HUDEP-2 (cell line): ENCODE measurements at regions not wholly inside any gene's neighbourhood (a gene's known extent, or its start where the extent isn't known, plus 50 kb on each side); places are given as distances from the start of the nearest gene placed in this dataset.
"Not testable (repeated sequence)": the region's sequence is repeated elsewhere in the genome, so short reads cannot be mapped to it uniquely, and the experiment has no call there.

Source experiments
- DNase-seq, 76 experiments: peaks; one replicate each; lab custom pipeline; 2025; ENCODE audit not compliant: unreplicated experiment in 76 of 76; lab: John Stamatoyannopoulos, UW

DNA sequence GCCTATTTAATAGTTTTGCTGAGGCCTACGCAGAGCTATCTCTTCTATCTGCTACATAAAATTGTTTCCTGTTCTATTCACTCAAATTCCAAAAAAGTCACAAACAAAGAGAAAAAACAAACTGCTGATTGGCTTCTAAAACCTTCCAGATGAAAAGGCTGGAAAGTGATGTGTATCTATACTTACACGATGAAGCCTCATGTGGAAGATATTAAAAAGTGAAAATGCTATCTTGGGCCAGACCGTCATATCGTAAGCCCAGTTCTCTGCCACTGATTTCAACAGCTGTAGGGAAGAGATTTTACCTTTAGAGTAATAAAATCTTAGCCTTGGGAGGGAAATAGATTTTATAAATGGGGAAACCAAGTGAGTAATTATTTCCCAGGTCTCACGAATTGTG, 394.8 kb downstream of the KIF20B start:
- no peak for DNase-seq

DNA sequence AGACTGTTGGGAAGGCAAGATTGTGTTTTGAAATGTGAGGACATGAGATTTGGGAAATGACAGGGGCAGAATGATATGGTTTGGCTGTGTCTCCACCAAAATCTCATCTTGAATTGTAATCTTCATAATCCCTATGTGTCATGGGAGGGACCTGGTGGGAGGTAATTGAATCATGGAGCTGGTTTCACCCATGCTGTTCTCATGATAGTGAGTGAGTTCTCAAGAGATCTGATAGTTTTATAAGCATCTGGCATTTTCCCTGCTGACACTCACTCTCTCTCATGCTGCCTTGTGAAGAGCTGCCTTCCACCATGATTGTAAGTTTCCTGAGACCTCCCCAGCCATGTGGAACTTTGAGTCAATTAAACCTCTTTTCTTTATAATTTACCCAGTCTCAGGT, 406.2 kb downstream of the KIF20B start:
- not testable (repeated sequence) for DNase-seq

DNA sequence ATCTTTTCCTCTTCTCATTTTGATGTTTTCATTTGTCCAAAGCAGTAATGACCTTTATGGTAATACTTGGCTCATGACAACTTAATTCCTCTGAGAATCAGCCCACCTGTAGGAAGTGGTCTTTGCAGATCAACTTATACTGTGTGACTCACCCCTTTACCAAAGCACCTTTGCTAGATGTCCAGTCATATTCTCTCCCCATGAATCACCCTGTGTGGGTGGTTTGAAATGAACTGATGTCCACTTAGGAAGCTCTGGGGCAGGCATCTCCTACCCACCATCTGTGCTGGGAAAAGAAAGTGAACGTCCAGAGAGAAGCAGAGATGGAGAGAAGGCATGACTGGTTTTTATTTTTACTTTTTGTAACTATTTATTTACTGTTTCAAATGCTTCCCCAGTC, 410.3 kb downstream of the KIF20B start:
- no peak for DNase-seq

DNA sequence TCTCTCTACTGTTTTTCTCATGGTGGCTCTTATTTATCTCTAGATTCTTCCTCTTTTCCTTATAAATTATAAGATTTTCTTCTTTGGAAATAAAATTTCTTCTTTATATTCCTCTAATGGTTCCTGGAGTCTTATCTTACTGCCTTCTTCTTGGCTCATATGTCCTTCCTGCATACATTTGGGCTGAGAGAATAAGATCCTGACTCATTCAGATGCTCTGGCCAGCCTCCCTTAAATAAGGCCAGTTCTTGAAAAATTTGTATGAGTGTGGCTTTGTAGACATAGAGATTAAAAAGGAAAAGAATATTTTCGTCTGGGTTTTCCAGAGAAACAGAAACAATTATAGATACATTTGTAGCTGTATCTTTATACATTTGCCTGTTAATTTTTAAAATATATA, 411.3 kb downstream of the KIF20B start:
- DNase-seq, result no peak

DNA sequence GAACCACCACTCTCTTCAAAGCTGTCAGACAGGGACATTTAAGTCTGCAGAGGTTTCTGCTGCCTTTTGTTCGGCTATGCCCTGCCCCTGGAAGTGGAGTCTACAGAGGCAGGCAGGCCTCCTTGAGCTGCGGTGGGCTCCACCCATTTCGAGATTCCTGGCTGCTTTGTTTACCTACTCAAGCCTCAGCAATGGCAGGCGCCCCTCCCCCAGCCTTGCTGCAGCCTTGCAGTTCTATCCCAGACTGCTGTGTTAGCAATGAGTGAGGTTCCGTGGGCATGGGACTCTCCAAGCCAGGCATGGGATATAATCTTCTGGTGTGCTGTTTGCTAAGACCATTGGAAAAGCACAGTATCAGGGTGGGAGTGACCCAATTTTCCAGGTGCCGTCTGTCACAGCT, 417.2 kb downstream of the KIF20B start:
- not testable (repeated sequence) for DNase-seq

DNA sequence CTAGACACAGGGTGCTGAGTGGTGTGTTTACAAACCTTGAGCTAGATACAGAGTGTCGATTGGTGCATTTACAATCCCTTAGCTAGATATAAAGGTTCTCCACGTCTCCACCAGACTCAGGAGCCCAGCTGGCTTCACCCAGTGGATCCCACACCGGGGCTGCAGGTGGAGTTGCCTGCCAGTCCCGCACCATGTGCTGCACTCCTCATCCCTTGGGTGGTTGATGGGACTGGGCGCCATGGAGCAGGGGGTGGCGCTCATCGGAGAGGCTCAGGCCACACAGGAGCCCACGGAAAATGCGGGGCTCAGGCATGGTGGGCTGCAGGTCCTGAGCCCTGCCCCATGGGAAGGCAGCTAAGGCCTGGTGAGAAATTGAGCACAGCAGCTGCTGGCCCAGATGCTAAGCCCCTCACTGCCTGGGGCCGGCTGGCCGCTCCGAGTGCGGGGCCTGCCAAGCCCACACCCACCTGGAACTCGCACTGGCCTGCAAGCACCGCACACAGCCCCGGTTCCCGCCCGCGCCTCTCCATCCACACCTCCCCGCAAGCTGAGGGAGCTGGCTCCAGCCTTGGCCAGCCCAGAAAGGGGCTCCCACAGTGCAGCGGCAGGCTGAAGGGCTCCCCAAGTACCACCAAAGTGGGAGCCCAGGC, 418.4 kb downstream of the KIF20B start:
- DNase-seq, result not testable (repeated sequence)

DNA sequence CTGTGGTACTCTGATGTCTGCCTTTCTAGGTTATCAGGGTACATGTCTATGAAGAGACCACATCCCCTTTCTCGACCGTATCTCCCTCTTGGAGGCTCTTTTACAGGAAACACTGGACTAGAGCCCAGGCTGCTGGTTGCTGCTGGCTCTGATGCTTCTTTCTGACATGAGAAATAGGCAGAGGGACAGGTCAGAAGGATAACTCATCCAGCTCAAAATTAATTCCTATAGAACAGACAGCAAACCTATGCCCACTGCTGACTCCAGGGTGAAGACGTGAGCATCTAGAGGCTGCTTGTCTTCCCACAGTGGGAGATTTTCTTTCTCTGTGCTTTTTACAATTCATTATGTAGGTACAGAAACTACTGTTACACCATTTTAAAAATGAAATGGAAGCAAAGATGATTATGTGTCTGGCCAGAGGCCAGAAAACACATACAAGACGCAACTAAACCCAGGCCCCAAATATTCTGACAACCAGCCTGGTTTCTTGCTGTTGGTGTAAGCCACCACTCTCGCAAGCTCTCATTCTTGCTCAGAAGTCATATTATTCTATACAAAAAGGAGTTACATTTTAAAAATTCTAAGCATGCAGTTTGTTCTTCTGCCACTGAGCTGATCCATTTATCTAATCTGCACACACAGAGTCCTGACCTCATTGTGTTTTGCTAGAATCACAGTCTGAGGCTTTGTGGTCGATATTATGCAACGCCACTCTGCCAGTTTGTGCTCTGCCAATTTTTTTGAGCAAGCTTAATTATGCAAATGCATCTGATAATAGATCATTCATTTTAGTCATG, 424.3 kb downstream of the KIF20B start:
- peak in 1 of 76 experiments; percentile 0 for DNase-seq

DNA sequence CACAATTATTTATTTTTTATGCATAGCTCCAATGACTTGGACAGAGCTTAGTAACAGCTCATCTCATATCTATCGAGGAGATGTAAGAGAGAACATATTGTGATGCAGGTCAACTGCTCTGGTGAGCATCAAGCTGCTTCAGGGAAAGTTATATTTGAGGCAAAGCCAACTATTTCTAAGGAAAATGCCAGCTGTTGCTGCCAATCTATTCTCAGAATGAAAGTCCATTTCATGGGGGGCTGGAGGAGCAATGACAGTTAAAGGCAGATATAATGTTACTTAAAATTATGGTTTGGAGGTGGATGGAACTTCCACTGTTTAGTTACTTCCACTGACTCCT, 424.8 kb downstream of the KIF20B start:
- DNase-seq, result no peak

DNA sequence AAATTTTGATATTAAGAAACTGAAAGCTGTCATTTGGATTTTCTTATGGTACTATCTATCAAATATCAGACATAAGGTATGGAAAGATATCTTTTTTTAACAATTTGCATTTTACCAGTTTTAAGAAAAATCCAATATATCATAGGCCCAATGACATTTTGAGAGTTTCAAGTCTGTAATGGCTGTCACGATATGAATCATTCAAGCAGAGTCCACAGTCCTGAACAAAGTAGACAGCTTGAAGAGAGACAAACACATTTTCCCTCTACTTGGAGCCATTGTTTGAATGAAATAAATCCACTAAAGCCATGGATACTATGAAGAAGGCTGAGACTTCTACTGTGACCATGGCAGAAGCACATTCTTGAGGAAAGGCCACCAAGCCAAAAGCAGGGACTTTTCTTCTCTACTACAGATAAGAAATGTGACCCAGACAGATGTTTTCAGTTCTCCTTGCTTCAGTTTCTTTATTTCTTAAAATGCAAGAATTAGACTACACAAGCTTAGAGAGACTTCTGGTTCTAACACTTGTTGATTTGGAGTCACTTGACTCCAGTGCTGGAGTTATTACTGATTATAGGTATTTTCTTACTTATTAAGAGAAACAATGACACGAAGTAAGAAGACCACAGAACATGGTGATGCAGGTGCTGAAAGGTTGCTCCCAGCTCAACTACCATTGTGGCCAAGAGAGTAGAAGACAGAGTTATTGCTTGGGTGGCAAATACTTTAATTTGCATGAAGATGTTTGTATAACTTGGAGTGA, 429.1 kb downstream of the KIF20B start:
- DNase-seq, result no peak

DNA sequence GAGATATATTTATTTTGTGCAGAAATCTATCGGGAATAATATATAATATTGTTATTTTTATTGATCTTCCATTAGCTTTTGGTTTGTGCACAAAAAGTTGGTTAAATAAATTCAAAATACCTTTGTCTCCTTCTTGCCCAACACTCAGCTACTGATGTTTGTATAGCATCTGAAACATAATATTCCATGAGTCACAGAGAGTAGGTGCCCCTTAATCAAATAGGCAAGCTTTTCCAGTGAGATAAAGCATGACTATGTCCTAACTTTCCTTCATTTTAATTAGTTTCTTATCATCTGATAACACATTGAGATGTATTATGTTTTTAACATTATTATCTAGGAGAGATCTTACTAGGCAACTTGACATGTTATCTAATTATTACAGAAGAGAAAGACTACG, 432.2 kb downstream of the KIF20B start:
- no peak for DNase-seq

DNA sequence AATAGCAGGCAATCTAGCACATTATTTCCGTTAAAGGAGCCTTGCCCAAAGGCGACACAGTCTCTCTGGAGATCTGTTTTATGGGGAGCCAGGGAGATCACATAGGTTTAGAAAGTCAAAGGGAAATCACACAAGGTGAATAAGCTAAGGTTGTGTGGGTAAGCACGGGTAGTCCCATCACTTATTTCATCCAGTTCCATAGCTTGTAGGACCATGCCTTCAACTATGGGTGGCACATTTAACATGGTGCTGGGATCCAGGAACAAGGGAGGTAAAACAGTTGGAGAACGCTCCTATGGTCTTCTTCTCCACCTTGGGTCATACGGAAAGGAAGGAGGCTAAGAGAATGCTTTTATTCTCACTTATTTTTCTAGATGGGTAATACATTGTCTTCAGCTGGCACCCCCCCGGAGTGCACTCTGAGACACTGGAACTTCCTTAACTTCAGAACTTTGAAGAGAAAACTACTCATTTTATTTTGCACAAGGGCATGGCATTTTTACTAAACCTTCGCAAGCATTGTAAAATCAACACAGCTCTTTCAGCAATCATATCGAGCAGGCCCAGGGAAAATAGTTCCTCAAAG, 435.4 kb downstream of the KIF20B start:
- DNase-seq, result peak in 1 of 76 experiments; percentile 1

DNA sequence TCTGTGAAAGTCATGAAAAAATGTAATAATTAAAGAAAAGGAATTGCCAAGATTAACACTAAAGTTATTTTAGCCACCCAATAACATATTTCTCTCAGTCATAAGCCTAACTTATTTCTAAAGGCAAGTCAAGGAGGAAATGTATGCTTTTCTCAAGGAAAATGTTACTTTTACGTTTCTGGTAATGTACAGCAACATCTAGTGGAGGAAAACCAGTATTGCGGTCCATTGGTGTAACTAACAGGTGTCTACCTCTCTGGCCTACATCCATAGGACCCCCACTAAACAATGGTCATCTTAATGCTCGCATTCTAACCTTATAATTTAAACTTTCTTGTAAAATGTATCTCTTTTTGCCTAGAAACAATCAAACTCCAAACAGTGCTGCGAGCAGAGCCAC, 437.5 kb downstream of the KIF20B start:
- DNase-seq, result no peak

DNA sequence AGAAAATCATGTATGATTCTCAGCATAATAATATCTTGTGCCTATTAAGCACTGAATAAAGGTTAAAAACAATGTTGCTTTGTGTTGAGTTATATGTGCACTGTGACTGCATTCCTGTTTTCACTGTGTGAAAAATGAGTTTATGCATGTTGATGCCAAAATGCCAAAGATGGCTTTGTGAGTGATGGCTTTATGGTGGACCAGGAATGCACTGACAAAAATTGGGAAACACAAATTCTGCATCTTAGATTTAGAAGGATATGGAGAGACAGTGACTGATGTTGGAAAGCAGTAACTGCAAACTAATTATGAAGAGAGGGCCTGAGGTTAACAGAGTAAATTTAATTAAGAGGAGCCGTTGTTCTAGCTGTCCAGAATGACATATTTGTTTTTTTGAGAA, 440.4 kb downstream of the KIF20B start:
- no peak for DNase-seq

DNA sequence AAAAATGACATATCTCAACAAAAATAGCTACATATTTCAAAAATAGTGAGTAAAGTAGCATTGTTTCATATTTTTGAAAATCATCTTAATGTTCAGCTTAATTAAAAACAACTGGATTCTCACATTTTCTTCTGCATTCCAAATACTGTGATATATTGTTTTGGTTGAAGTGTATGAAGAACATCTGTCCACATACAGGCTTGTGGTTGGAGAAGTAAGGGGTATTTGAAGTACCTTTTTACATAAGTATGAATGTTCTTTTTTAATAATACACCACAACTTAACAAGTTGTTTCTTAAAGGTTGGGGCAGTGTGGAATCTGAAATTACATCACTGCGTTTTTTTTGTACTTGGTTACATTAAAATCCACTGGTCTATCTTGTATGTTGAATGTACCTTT, 442.5 kb downstream of the KIF20B start:
- no peak for DNase-seq

DNA sequence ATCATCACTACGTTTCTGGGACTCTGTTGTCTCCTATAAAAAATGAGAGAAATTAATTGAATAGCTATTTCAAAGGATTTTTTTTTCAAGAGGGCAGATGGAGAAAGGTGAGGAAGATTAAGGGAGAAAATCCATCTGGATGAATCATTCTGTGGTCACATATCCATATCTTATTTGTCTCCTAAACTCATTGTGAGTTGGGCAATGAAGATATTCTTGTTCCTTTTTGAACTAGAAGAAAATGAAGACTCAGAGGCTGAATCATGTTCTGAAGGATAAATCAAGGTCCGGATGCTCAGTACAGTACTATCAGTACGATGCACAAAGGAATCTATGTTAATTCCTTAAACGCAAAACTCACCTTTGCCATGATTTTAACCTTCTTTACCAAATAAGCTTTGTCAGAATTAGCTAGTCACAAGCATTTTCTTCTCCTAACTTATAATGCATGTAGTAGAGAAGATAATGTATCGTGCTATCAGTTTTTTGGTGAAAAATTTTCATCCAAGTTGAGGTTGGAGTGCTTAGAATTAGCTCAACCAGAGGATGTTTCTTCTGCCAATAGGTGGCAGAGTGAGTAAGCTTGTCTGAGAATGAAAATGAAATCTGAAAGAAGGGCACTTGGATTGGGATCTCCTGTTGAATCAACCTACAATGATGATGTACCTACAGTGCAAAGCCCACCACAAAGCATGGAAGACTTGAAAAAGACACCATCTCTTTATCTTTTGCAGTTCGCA, 446.9 kb downstream of the KIF20B start:
- peak in 3 of 76 experiments; percentile 2 to 6 (median 4) for DNase-seq

DNA sequence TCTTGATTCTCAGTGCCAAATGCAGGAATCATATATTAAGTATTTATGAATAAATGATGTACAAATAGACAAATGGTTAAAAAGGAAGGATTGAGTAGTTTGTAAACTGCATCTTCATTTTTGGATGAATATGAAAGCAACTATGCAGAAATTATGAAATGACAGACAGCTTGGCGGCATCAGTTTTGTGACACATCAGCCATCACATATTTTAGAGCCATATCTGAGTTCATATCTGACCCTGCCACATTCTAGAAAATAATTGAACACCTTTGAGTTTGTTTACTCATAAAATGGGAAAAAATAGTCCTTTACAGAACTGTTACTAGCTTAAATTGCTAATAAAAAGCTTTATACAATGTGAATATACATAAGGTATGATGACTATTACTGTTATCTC, 448.2 kb downstream of the KIF20B start:
- DNase-seq, result no peak

DNA sequence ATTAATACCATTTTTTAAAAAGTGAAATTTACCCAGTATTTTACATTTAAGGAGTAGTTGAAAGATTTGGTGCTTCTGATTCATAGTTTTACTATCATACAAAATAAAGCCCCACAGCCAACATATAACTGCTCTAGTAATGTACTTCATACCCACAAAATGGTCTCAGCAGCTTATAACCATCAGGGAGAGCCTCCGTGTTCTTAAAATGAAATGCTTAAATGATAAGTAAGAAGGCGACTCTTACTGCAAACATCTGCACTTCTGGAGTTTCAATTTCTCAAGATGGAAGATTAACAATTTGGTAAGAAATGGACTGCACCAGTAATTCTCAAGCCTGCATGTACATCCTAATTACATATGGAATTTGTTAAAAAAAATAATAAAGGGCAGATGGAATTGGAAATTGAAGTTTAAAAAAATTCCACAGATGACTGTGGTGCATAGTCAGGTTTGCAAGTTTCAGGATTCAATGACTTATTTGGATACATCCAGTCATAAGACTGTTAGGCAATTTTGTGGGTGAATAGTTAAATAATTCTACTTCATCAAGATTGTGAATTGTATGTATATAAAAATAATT, 461.0 kb downstream of the KIF20B start:
- DNase-seq, result no peak

DNA sequence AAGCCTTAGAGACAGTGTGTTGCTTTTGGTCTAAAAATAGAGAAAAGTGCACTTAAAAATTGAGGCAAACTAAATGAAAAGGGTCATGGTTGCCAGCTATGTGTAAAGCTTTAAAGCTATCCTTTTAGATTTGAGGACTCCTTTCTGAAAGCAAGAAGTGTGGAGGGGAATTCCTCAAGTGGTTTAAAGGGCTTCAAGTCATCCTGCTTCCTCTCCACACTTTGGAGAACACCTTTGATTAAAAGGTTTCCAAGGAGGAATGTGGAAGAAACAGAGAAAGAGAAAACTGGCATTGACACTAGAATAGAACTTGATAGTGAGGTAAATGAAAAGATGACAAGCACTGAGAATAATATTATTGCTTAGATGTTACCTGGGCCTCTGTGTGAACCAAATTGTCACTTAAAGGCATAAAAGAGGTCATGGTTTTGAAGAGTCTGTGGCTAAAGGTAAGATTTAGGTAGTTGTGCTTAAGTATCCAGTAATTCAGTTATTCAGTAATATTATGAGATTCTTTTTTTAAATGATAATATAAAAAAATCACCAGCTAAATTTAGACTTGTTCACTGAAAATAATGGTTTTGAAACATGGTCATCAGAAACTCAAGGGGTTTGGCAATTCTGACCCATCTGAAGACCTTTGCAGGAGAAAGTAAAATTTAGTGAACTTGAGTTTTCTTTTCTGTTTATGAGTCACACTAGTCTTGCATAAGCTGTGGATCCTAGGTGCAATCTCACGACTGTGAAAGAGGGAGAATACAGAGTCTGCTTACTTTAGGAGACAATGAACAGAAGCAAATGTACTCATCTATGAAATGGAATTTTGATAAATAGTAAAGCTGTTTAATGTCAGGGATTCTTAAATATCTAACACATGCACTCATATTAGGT, 466.0 kb downstream of the KIF20B start:
- no peak for DNase-seq

DNA sequence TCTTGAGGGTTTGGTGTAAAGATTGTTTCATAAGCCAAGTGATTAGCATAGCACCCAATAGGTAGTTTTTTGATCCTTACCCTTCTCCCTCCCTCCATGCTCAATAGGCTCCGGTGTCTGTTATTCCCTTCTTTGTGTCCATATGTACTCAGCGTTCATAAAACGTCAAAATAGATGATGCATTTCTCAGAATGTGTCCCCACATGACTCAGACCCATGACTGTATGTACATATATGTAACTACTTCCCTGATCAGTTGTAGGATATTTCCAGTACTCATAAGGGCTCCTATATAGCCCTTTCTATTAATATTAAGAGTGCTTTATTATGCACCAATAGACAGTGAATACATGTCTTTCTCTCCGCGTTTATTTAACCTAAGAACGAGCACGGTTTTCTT, 466.9 kb downstream of the KIF20B start:
- DNase-seq, result no peak
